H9 (cell line): ENCODE measurements at regions not wholly inside any gene's neighbourhood (a gene's known extent, or its start where the extent isn't known, plus 50 kb on each side); places are given as distances from the start of the nearest gene placed in this dataset.

Experiments
- DNase-seq: peaks from one replicate; pipeline ENCODE4 v3.0.0-alpha.2; 2017
- H2AFZ ChIP-seq: one replicate; pipeline ENCODE4 v1.6.1; 2013; ENCODE audit warnings: mild to moderate bottlenecking, low read length, control low read depth, moderate library complexity
- H2AK5ac ChIP-seq: 2 replicates; pipeline ENCODE4 v1.6.1; 2013; ENCODE audit warnings: low read length, control low read depth, mixed read lengths; ENCODE audit not compliant: insufficient read length
- H2BK120ac ChIP-seq: one replicate; pipeline ENCODE4 v1.6.1; 2013; ENCODE audit warnings: low read depth, mild to moderate bottlenecking, low read length, control low read depth, inconsistent platforms; ENCODE audit not compliant: poor library complexity, severe bottlenecking
- H2BK12ac ChIP-seq: 2 replicates; pipeline ENCODE4 v1.6.1; 2013; ENCODE audit warnings: low read length, control low read depth, mixed read lengths, low read depth; ENCODE audit not compliant: insufficient read length
- H2BK15ac ChIP-seq: 2 replicates; pipeline ENCODE4 v1.6.1; 2013; ENCODE audit warnings: low read depth, low read length, control low read depth
- H2BK20ac ChIP-seq: one replicate; pipeline ENCODE4 v1.6.1; 2013; ENCODE audit warnings: low read depth, mild to moderate bottlenecking, low read length, control low read depth, inconsistent platforms; ENCODE audit not compliant: poor library complexity, severe bottlenecking
- H2BK5ac ChIP-seq: 2 replicates; pipeline ENCODE4 v1.6.1; 2013; ENCODE audit warnings: low read length, control low read depth, mixed read lengths; ENCODE audit not compliant: insufficient read length
- H3K14ac ChIP-seq: 2 replicates; pipeline ENCODE4 v1.6.1; 2013; ENCODE audit warnings: low read length, control low read depth; ENCODE audit not compliant: insufficient read depth
- H3K18ac ChIP-seq: 2 replicates; pipeline ENCODE4 v1.6.1; 2013; ENCODE audit warnings: low read depth, mild to moderate bottlenecking, mixed read lengths, low read length, control low read depth; ENCODE audit not compliant: insufficient read length
- H3K23ac ChIP-seq: 2 replicates; pipeline ENCODE4 v1.6.1; 2013; ENCODE audit warnings: low read length, control low read depth, mixed read lengths, low read depth; ENCODE audit not compliant: insufficient read length
- H3K23me2 ChIP-seq: 2 replicates; pipeline ENCODE4 v1.6.1; 2013; ENCODE audit warnings: low read depth, mild to moderate bottlenecking, mixed read lengths, low read length, control low read depth; ENCODE audit not compliant: insufficient read length, poor library complexity, severe bottlenecking
- H3K27ac ChIP-seq: 2 replicates; pipeline ENCODE4 v1.5.1; 2013; ENCODE audit warnings: low read length, control low read depth, mixed read lengths, low read depth; ENCODE audit not compliant: insufficient read length
- H3K27me3 ChIP-seq: 2 replicates; pipeline ENCODE4 v1.6.1; 2013; ENCODE audit warnings: low read length, control low read depth, inconsistent platforms; ENCODE audit not compliant: insufficient read depth
- H3K4ac ChIP-seq: 2 replicates; pipeline ENCODE4 v1.6.1; 2013; ENCODE audit warnings: low read depth, mild to moderate bottlenecking, control low read depth, inconsistent platforms, low read length, moderate library complexity
- H3K4me1 ChIP-seq: 2 replicates; pipeline ENCODE4 v1.6.1; 2013; ENCODE audit warnings: low read length, control low read depth, inconsistent platforms; ENCODE audit not compliant: insufficient read depth
- H3K4me2 ChIP-seq: 2 replicates; pipeline ENCODE4 v1.6.1; 2013; ENCODE audit warnings: low read length, control low read depth, mixed read lengths; ENCODE audit not compliant: insufficient read length, insufficient read depth
- H3K56ac ChIP-seq: 2 replicates; pipeline ENCODE4 v1.6.1; 2013; ENCODE audit warnings: low read depth, mild to moderate bottlenecking, mixed read lengths, low read length, control low read depth; ENCODE audit not compliant: insufficient read length
- H3K79me1 ChIP-seq: 2 replicates; pipeline ENCODE4 v1.6.1; 2013; ENCODE audit warnings: low read depth, mild to moderate bottlenecking, moderate library complexity, low read length, control low read depth, inconsistent platforms; ENCODE audit not compliant: insufficient read depth, poor library complexity, severe bottlenecking
- H3K79me2 ChIP-seq: 2 replicates; pipeline ENCODE4 v1.6.1; 2013; ENCODE audit warnings: low read length, control low read depth, inconsistent platforms; ENCODE audit not compliant: insufficient read depth
- H3K9ac ChIP-seq: 2 replicates; pipeline ENCODE4 v1.6.1; 2013; ENCODE audit warnings: low read length, control low read depth, mixed read lengths; ENCODE audit not compliant: insufficient read length; ENCODE audit errors: extremely low read depth
- H3K9me3 ChIP-seq: one replicate; pipeline ENCODE4 v1.6.1; 2013; ENCODE audit warnings: low read depth, low read length, inconsistent platforms; ENCODE audit not compliant: control insufficient read depth
- H3T11ph ChIP-seq: one replicate; pipeline ENCODE4 v1.6.1; 2013; ENCODE audit warnings: mild to moderate bottlenecking, low read length, control low read depth, inconsistent platforms
- H4K20me1 ChIP-seq: one replicate; pipeline ENCODE4 v1.6.1; 2013; ENCODE audit not compliant: control insufficient read depth, insufficient read length, insufficient read depth
- H4K5ac ChIP-seq: 2 replicates; pipeline ENCODE4 v1.6.1; 2013; ENCODE audit warnings: low read depth, mild to moderate bottlenecking, mixed read lengths, low read length, control low read depth; ENCODE audit not compliant: insufficient read length
- H4K8ac ChIP-seq: replicated peaks from 2 replicates; pipeline ENCODE4 v1.6.1; 2013; ENCODE audit warnings: low read length, control low read depth, mixed read lengths, low read depth; ENCODE audit not compliant: insufficient read length
- H4K91ac ChIP-seq: 2 replicates; pipeline ENCODE4 v1.6.1; 2013; ENCODE audit warnings: low read depth, mild to moderate bottlenecking, moderate library complexity, mixed read lengths, low read length, control low read depth; ENCODE audit not compliant: insufficient read length
- H3K27ac Mint-ChIP-seq, 3 experiments: 2 replicates in 2 of 3; 3 replicates in 1 of 3; pipeline ENCODE4 v1.8.0; 2020 to 2021; ENCODE audit warnings: mixed read lengths in 3 of 3, mild to moderate bottlenecking in 1 of 3, moderate library complexity in 1 of 3
- H3K27me3 Mint-ChIP-seq: 2 replicates; pipeline ENCODE4 v1.8.0; 2021; ENCODE audit warnings: low read depth, mild to moderate bottlenecking, moderate library complexity, mixed read lengths
- H3K36me3 Mint-ChIP-seq, 3 experiments: 2 replicates in 2 of 3; 3 replicates in 1 of 3; pipeline ENCODE4 v1.8.0; 2020 to 2021; ENCODE audit warnings: low read depth in 3 of 3, mixed read lengths in 3 of 3; ENCODE audit not compliant: insufficient read depth in 1 of 3
- H3K4me1 Mint-ChIP-seq, 2 experiments: 2 replicates each; pipeline ENCODE4 v1.8.0; 2020; ENCODE audit warnings: mixed read lengths in 2 of 2
- H3K4me3 Mint-ChIP-seq, 2 experiments: 2 replicates in 1 of 2; 3 replicates in 1 of 2; pipeline ENCODE4 v1.8.0; 2020 to 2021; ENCODE audit warnings: mild to moderate bottlenecking in 2 of 2, mixed read lengths in 2 of 2, moderate library complexity in 1 of 2
- H3K9me3 Mint-ChIP-seq, 2 experiments: 2 replicates in 1 of 2; 3 replicates in 1 of 2; pipeline ENCODE4 v1.8.0; 2020; ENCODE audit warnings: mild to moderate bottlenecking in 2 of 2, mixed read lengths in 2 of 2, moderate library complexity in 1 of 2
- CTCF ChIP-seq: fragments of 200-600 bp; sonication (generic); conservative IDR thresholded peaks from 3 replicates; pipeline ENCODE4 v1.8.0; 2021; ENCODE audit warnings: antibody characterized with exemption, mild to moderate bottlenecking
- WGBS: extraction: QIAGEN DNeasy Blood & Tissue Kit; methylation state at CpG from one replicate; pipeline ENCODE4 v1.1.7; 2013; ENCODE audit warnings: missing lambda C conversion rate, low lambda C conversion rate, mixed read lengths; ENCODE audit not compliant: insufficient read length; ENCODE audit errors: extremely low coverage; 5-methylcytosine and 5-hydroxymethylcytosine counted together

DNA sequence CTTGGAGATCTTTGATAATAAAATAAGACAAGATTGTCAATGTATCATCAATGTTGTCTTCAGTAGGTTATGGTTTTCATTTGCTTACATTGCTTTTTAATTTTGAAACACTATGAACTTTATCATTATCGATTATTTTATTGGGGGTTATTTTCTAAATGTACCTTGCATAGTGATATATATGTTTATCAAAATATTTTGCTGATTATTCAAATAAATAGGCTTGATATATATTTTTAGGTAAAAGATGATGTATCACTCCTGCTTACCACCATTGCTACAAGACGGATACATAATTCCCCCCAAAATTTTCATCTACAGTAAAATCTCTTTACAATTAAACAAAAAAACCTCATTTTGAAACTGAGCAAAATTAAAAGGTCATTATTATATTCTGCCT is 293.8 kb downstream of the SUCLG1 start:
- Histone ChIP-seq H2BK120ac (no peak overlapping the region), H3K14ac (no peak overlapping the region), H3K79me1 (no peaks in the 10 kb centered on the region), H3K9ac (no peak overlapping the region), H3K4ac (no peak overlapping the region), H4K91ac (no peak overlapping the region), H3K27me3 (no peaks in the 10 kb centered on the region), H3K23me2 (no peaks in the 10 kb centered on the region), H3K56ac (no peak overlapping the region), H3K4me1 (no peaks in the 10 kb centered on the region), H3T11ph (no peak overlapping the region), H2BK15ac (no peak overlapping the region), H3K9me3 (no peaks in the 10 kb centered on the region), H3K4me2 (no peak overlapping the region), H4K8ac (no peak overlapping the region), H2AK5ac (no peak overlapping the region), H2AFZ (no peak overlapping the region), H3K18ac (no peak overlapping the region), H3K79me2 (no peaks in the 10 kb centered on the region), H4K20me1 (no peaks in the 10 kb centered on the region), H4K5ac (no peak overlapping the region), H2BK5ac (no peak overlapping the region), H3K23ac (no peak overlapping the region), H3K27ac (no peak overlapping the region), H2BK12ac (no peak overlapping the region), H2BK20ac (no peak overlapping the region)
- H3K27me3 Mint-ChIP-seq: no peaks in the 10 kb centered on the region; the same call in 1 of the 2 replicates
- peaks cover 6 to 9% of the 10 kb centered on the region in 2 experiments for H3K4me1 Mint-ChIP-seq
- no peak for DNase-seq
- no CpG with 5 or more reads among the region's 2 CpGs for WGBS
- no peak overlapping the region for H3K27ac Mint-ChIP-seq
- no peak overlapping the region for H3K4me3 Mint-ChIP-seq
- H3K9me3 Mint-ChIP-seq: peaks cover 16 to 20% of the 10 kb centered on the region in 2 experiments; a peak in 4 of 5 replicates
- peaks cover 7 to 19% (median 17%) of the 10 kb centered on the region in 3 experiments; a peak in 6 of 7 replicates for H3K36me3 Mint-ChIP-seq
- TF ChIP-seq CTCF: no peak
